ENCODE measurements at regions not wholly inside any gene's neighbourhood (a gene's known extent, or its start where the extent isn't known, plus 50 kb on each side); places are given as distances from the start of the nearest gene placed in this dataset.

DNA sequence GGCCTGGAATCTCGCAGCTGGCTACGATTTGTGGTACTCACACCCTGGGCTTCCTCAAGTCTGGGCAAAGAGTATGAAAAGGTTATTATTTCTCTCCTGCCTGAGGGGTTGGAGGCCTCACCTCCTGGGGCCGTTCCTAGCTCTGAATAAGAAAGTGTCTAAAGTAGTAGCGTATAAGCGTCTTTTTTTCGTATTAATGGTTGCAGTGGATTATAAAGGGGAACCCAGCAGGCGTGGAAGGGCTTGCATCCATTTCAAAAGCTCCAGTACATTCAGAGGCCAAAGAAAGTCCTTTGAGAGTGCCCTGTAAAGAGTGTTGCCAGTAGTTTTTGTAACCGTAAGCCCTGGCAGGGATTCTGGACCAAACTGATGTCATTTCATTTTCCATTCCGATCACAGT, 72.2 kb upstream of the MPHOSPH6 start:
- Mint-ChIP-seq H3K4me3 (no peak overlapping the region), H3K27ac (no peak overlapping the region), H3K27me3 (peaks cover 41% of the 10 kb centered on the region), H3K9me3 (peaks cover 8 to 16% of the 10 kb centered on the region in 2 donors), H3K4me1 (no peaks in the 10 kb centered on the region)
- ATAC-seq (no peak), DNase-seq (no peak)

DNA sequence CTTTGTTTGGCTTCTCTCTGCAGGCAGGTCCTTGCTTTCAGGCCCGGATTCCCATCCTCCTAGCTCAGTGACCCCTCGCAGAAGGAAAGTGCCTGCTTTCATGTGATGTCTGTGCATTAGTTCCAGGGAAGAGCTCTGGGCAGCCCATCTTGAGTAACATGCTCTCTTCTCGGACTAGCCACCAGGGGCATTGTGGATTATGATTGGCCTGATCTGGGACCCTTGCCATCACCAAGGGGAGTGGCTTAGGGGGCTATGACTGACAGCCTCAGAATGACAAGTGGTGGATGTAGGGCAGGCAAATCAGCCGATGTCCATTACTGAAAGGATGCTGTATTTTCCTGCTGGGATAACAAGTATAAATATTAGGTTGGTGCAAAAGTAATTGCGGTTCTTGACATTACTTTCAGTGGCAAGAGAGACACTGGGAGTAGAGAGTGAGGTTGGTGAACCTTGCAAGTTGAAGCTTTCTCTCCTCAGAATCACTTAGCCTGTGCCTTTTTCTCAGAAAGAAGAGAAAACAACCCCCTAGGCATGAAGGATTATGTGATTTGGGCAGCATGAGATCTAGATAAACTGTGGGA, 71.5 kb upstream of the MPHOSPH6 start:
- peaks cover 2% of the 10 kb centered on the region for H3K4me1 Mint-ChIP-seq

DNA sequence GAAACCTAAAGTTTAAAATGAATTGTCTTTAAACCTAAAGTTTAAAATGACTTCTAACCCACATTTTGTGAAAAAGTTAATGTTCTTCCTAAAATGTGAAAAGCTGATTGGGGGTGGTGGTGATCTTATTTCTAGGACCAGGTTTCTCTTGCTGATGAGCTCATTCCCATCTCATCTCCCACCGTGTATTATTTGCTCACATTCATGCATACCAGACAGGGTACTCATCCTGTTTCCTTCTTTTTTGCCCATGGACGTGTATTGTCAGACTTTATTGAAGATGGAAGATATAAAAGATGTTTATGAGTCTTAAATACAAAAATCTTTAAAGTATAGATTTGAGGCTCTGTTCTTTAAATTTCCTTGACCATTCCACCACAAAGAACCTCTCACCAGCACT, 70.1 kb upstream of the MPHOSPH6 start:
- Mint-ChIP-seq H3K27ac (no peak overlapping the region), H3K4me1 (peaks cover 8% of the 10 kb centered on the region), H3K9me3 (peaks cover 8 to 16% of the 10 kb centered on the region in 2 donors), H3K27me3 (peaks cover 44% of the 10 kb centered on the region), H3K4me3 (no peak overlapping the region)
- DNase-seq: no peak
- ATAC-seq: no peak

More for the DNA sequence above, 71.5 kb upstream of the MPHOSPH6 start:
- Mint-ChIP-seq H3K27me3 (peaks cover 41% of the 10 kb centered on the region), H3K4me3 (no peak overlapping the region), H3K27ac (no peak overlapping the region), H3K9me3 (peaks cover 8 to 16% of the 10 kb centered on the region in 2 donors)
- ATAC-seq: no peak
- no peak for DNase-seq

DNA sequence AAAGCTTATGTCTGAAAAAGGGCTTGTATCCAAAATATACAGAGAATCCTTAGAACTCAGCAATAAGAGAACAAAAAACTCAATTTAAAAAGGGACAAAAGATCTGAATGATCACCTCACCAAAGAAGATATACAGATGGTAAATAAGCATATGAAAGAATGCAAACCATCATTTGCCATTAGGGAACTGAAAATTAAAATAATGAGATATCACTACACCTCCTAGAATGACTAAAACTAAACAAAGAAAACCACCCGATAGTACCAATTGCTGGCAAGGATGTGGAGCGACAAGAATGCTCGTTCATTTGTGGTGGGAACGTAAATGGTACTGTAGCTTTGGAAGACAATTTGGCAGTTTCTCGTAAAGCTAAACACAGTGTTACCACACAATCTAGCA, 66.9 kb upstream of the MPHOSPH6 start:
- no peak for DNase-seq
- H3K9me3 Mint-ChIP-seq: no peaks in the 10 kb centered on the region
- H3K27me3 Mint-ChIP-seq: peaks cover 45% of the 10 kb centered on the region
- ATAC-seq: no peak
- no peak overlapping the region for H3K27ac Mint-ChIP-seq
- peaks cover 8% of the 10 kb centered on the region for H3K4me1 Mint-ChIP-seq
- no peak overlapping the region for H3K4me3 Mint-ChIP-seq

DNA sequence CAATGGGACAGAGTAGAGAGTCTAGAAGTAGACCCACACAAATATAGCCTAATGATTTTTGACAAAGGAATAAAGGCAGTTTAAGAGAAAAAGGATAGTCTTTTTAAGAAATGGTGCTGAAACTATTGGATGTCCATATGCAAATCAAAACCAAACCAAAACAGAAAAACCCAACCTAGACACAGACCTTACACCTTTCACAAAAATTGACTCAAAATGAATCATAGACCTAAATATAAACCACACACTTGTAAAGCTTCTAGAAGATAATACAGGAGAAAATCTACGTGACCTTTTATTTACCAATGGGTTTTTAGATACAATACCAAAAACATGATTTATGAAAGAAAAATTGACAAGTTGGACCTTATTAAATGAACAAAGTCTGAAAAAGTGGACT, 66.4 kb upstream of the MPHOSPH6 start:
- no peak for ATAC-seq

DNA sequence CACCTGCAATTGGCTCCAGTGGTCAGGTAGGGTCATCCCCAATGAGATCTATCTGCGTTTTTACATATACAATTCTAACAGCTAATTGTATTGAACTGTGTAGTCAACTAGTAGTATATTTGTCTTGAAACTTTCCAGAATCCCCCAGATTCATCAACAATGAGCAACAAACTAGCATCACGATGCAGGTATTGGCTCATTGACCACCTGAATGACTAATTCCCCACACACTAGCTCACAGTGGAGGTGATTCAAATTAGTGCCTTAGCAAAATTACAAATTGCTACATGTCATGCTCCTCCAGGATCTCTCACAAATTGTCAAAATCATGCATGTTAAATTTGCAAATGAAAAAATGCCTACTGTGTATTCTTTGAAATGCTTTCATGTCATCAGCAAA, 62.8 kb upstream of the MPHOSPH6 start:
- DNase-seq (no peak), ATAC-seq (no peak)
- no peak overlapping the region for H3K27ac Mint-ChIP-seq
- H3K4me1 Mint-ChIP-seq: peaks cover 13% of the 10 kb centered on the region
- no peaks in the 10 kb centered on the region for H3K9me3 Mint-ChIP-seq
- no peak overlapping the region for H3K4me3 Mint-ChIP-seq
- peaks cover 37% of the 10 kb centered on the region for H3K27me3 Mint-ChIP-seq

More for the DNA sequence above, 66.4 kb upstream of the MPHOSPH6 start:
- Mint-ChIP-seq H3K9me3 (no peaks in the 10 kb centered on the region), H3K4me3 (no peak overlapping the region), H3K27ac (no peak overlapping the region), H3K27me3 (peaks cover 41% of the 10 kb centered on the region), H3K4me1 (peaks cover 8% of the 10 kb centered on the region)
- DNase-seq: no peak

DNA sequence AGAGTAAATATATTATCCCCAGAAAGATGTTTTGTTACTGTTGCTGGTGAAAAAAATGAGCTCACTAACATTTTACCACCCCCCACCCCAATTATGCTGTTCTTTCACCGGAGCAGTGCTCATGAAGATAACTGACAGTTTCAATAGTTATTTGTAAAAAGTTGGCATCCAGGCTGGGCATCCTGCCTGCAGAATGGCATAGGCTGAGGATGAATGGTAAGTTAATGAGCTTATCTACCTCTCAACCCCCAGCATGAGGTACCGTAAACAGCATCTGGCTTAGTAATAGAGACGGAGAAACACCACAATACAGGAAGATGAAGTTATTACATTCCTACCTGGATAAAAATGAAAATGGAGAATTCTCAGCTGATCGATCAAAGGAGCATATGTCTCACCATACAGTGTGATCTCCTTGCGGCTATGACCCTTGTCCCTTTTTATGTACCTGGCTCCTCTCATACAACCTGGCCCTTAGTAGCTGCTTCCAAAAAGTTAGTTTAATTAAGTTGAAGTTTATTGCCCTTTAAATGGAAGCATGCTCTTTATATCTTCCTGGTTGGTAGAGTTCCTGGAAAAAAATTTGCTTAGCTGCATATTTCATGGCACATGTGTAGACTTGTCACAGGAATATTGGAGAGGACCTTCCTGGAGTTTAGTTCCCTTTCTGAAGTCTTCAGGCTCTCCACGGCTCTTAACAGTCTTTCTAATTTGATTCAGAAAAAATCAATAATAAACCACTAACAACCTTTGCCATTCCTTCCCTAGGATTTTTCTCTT, 61.2 kb upstream of the MPHOSPH6 start:
- no peak for DNase-seq
- Mint-ChIP-seq H3K27ac (no peak overlapping the region), H3K27me3 (peaks cover 53% of the 10 kb centered on the region), H3K4me1 (peaks cover 8% of the 10 kb centered on the region), H3K9me3 (no peaks in the 10 kb centered on the region), H3K4me3 (no peak overlapping the region)
- no peak for ATAC-seq

DNA sequence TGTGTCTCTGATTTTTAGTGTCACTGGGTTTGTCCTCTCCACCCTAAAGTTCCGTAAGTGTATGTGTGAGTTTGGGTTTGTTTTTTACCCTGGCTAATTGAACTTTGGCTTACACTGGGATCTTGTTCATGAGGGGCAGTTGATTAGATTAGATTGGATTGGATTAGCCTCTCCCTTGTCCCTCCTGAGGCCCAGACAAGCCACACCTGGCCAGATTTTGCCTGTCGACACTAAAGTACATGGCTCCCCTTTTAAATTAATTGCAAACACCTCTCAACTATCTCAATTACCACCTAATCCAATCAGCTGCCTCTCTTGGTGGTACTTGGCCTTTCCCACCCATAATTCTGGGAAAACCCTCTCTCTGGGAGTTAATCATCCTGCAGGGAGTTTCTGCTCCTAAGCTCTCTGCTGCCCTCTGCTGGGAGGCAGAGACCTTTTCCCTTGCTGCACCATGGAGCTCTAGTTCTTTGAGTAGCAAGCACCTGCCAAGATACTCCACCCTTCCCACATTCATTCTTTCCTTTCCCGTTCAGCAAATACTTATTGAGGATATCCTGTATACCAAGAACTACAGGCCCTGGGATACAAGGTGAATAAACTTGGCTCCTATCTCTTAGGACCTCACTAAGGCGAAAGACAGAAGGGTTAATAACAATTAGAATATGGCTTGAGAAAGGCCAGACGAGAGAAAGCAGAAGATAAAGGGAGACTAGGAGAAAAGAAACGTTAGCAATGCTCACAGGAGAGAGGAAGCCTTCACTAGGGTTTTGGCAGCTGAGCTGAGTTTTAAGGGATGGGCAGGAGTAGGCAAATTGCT, 60.0 kb upstream of the MPHOSPH6 start:
- Mint-ChIP-seq H3K27me3 (peaks cover 59% of the 10 kb centered on the region), H3K27ac (no peak overlapping the region), H3K9me3 (no peaks in the 10 kb centered on the region), H3K4me1 (peaks cover 5% of the 10 kb centered on the region), H3K4me3 (no peak overlapping the region)
- DNase-seq (peak; percentile 29 to 39), ATAC-seq (no peak)

DNA sequence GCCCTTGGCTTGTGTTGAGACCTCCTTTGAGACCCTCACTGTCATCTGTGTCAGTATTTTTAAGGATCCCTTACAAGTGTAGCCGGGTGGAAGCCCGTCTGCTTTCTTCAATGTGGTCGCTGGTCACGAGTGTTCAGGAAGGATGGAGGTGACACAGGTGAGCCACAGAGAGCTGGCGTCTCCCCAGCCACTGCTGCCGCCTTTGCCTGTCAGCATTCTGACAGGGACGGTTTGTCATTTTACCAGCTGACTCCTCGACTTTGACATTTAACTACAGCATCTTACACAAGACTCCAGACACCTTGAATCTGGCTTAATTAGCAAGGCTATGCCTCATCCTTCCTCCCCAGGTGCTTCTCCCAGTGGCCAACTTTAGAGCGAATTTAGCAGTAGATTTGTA, 56.3 kb upstream of the MPHOSPH6 start:
- H3K27ac Mint-ChIP-seq: peak overlapping the region in 1 of 2 donors; percentile 51
- peaks cover 52% of the 10 kb centered on the region for H3K27me3 Mint-ChIP-seq
- DNase-seq (no peak), ATAC-seq (no peak)
- peaks cover 5% of the 10 kb centered on the region for H3K4me1 Mint-ChIP-seq
- H3K4me3 Mint-ChIP-seq: no peak overlapping the region
- H3K9me3 Mint-ChIP-seq: peaks cover 0 to 4% of the 10 kb centered on the region in 2 donors

DNA sequence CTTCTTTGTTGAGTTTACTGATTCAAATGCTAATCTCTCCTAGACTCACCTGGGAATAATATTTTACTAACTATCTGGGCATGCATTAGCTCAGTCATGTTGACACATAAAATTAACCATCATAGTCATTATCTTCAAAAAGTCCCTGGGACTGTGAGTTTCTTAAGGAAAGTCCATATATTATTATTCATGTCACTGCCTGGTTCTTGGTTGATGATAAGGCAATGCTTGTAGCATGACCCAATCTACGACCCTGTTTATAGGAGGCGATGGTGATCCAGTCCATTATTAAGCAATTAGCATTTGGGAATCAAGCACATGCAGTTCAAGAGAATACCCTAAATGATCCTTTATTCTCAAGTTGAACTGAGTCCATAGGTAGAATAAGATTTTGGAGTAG, 54.8 kb upstream of the MPHOSPH6 start:
- peaks cover 2% of the 10 kb centered on the region for H3K4me1 Mint-ChIP-seq
- peaks cover 0 to 4% of the 10 kb centered on the region in 2 donors for H3K9me3 Mint-ChIP-seq
- H3K27me3 Mint-ChIP-seq: peaks cover 43% of the 10 kb centered on the region
- ATAC-seq: no peak
- no peak overlapping the region for H3K4me3 Mint-ChIP-seq
- H3K27ac Mint-ChIP-seq: no peak overlapping the region
- DNase-seq: no peak

DNA sequence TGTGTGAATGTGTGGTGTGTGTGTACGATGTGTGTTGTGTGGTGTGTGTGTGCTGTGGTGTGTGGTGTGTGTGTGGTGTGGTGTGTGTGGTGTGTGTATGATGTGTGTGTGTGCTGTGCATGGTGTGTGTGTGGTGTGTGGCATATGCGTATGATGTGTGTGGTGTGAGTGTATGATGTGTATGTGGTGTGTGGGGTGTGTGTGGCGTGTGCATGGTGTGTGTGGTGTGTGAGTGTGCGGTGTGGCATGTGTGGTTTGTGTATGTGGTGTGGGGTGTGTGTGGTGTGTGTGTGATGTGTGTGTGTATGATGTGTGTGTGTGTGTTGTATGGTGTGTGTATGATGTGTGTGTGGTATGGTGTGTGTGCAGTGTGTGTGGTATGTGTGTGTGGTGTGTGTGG, 50.5 kb upstream of the MPHOSPH6 start:
- no peak overlapping the region for H3K4me3 Mint-ChIP-seq
- DNase-seq (no peak), ATAC-seq (no peak)
- H3K9me3 Mint-ChIP-seq: peaks cover 0 to 4% of the 10 kb centered on the region in 2 donors
- H3K27me3 Mint-ChIP-seq: peaks cover 3% of the 10 kb centered on the region
- H3K27ac Mint-ChIP-seq: no peak overlapping the region
- no peaks in the 10 kb centered on the region for H3K4me1 Mint-ChIP-seq
